ENCODE measurements at regions not wholly inside any gene's neighbourhood (a gene's known extent, or its start where the extent isn't known, plus 50 kb on each side); places are given as distances from the start of the nearest gene placed in this dataset.

DNA sequence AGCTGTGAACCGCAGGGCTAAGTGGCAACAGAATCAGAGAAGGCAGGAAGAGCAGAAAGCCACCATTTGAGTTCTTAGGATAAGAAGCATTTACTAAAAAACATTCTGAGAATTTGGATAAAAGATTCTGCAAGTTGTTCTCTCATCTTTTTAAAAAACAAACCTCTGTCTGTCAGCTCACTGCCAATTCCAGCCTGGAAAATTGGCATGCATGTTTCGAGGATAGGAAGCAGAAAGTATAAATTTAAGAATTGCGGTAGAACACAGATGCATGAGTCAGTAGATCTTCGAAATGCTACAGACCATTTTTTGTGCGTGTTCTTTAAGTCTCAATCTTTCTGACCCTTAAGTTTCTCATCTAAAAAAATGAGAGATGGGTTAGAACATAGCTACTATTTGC is 544.5 kb upstream of the DAB1 start:
- TF ChIP-seq, protein P1, sequence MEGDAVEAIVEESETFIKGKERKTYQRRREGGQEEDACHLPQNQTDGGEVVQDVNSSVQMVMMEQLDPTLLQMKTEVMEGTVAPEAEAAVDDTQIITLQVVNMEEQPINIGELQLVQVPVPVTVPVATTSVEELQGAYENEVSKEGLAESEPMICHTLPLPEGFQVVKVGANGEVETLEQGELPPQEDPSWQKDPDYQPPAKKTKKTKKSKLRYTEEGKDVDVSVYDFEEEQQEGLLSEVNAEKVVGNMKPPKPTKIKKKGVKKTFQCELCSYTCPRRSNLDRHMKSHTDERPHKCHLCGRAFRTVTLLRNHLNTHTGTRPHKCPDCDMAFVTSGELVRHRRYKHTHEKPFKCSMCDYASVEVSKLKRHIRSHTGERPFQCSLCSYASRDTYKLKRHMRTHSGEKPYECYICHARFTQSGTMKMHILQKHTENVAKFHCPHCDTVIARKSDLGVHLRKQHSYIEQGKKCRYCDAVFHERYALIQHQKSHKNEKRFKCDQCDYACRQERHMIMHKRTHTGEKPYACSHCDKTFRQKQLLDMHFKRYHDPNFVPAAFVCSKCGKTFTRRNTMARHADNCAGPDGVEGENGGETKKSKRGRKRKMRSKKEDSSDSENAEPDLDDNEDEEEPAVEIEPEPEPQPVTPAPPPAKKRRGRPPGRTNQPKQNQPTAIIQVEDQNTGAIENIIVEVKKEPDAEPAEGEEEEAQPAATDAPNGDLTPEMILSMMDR (IDR thresholded peaks at IDR 0.05 in 4 of 5, conservative IDR thresholded peaks at IDR 0.05 in 1 of 5), result no peak
- TF ChIP-seq POLR2A (IDR thresholded peaks at IDR 0.05), result no peak
